Left lung (tissue), 4 donors: ENCODE measurements at regions not wholly inside any gene's neighbourhood (a gene's known extent, or its start where the extent isn't known, plus 50 kb on each side); places are given as distances from the start of the nearest gene placed in this dataset.

Source experiments
- ATAC-seq: fragments of 200-7000 bp; cut with Tn5 transposase; one replicate; pipeline ENCODE4 v1.9.1; 2020; ENCODE audit warnings: moderate library complexity
- DNase-seq, 4 donors: peaks; one replicate each; pipeline ENCODE4 v3.0.0-alpha.2; 2013 to 2020
- H3K27ac ChIP-seq, 2 donors: fragments of 200-600 bp; sonication (generic) in 1 of 2; one replicate each; pipeline versions ENCODE4 v1.5.0 to v1.8.0; 2020 to 2021
- H3K27me3 ChIP-seq, 2 donors: fragments of 200-600 bp; sonication (generic) in 1 of 2; one replicate each; pipeline versions ENCODE4 v1.5.0 to v1.8.0; 2020 to 2021
- H3K36me3 ChIP-seq, 2 donors: fragments of 200-600 bp; sonication (generic) in 1 of 2; one replicate each; pipeline versions ENCODE4 v1.5.0 to v1.8.0; 2020 to 2021
- H3K4me1 ChIP-seq, 2 donors: fragments of 200-600 bp; one replicate each; pipeline ENCODE4 v1.8.0; 2021
- H3K4me3 ChIP-seq, 2 donors: fragments of 200-600 bp; sonication (generic) in 1 of 2; one replicate each; pipeline versions ENCODE4 v1.5.0 to v1.8.0; 2020 to 2021; ENCODE audit warnings: mild to moderate bottlenecking in 1 of 2
- H3K9me3 ChIP-seq, 2 donors: fragments of 200-600 bp; sonication (generic) in 1 of 2; one replicate each; pipeline versions ENCODE4 v1.5.0 to v1.8.0; 2020 to 2021
- intact Hi-C, 2 donors: fragments of 100-400 bp; cut with DNase I; formaldehyde crosslinking; loops; one replicate each; pipeline versions ENCODE4 v1.11.2 to v1.14.2; 2022
- TF ChIP-seq, protein P1 (sequence below), 2 donors: fragments of 200-600 bp; sonication (generic) in 1 of 2; IDR thresholded peaks; one replicate each; pipeline versions ENCODE4 v1.5.0 to v1.8.0; 2021; ENCODE audit warnings: antibody characterized with exemption in 2 of 2
- donor health status: DM: no; HTN: yes; CAD: no.
- donor health status: DM: no; HTN: no; CAD: no.

DNA sequence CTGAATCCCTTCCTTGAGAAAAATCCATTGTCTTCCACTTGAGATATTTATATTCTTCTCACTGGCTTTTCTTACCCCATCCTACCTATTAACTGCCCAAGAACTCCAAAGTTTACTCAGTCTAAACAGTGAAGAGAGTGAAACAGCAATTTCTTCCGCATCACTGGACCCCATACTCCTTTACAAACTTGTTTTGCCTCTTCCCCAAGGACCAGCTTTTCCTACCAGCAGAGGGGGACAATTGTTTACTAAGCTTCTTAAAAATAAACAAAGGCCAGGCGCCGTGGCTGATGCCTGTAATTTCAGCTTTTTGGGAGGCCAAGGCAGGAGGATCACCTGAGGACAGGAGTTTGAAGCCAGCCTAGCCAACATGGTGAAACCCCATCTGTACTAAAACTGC lies 52.0 kb downstream of the LRATD1 start:
- DNase-seq (no peak), ATAC-seq (no peak)
- H3K27me3 ChIP-seq: no peaks in the 10 kb centered on the region
- no peak overlapping the region for H3K4me3 ChIP-seq
- no peaks in the 10 kb centered on the region for H3K36me3 ChIP-seq
- no peaks in the 10 kb centered on the region for H3K4me1 ChIP-seq
- H3K9me3 ChIP-seq: no peaks in the 10 kb centered on the region
- H3K27ac ChIP-seq: no peak overlapping the region
- TF ChIP-seq, protein P1, sequence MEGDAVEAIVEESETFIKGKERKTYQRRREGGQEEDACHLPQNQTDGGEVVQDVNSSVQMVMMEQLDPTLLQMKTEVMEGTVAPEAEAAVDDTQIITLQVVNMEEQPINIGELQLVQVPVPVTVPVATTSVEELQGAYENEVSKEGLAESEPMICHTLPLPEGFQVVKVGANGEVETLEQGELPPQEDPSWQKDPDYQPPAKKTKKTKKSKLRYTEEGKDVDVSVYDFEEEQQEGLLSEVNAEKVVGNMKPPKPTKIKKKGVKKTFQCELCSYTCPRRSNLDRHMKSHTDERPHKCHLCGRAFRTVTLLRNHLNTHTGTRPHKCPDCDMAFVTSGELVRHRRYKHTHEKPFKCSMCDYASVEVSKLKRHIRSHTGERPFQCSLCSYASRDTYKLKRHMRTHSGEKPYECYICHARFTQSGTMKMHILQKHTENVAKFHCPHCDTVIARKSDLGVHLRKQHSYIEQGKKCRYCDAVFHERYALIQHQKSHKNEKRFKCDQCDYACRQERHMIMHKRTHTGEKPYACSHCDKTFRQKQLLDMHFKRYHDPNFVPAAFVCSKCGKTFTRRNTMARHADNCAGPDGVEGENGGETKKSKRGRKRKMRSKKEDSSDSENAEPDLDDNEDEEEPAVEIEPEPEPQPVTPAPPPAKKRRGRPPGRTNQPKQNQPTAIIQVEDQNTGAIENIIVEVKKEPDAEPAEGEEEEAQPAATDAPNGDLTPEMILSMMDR (IDR thresholded peaks at IDR 0.05): no peak
- intact Hi-C loops: no loop called here

DNA sequence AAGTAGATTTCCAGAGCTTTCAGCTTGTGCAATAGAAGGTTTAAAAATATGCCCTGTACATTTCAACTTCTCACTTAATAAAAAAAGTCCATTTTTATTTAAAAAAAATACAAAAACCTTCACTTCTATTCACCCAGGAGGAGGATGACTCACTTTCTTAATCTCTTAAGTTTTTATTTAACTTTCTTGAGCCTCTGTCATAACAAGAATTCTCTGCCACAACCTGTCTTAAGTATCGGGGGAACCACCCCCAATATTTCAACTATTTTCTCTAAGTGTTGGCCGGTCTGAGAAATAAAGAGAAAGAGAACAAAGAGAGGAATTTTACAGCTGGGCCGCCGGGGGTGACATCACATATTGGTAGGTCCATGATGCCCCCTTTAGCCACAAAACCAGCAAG lies 58.4 kb downstream of the LRATD1 start:
- Histone ChIP-seq H3K36me3 (no peaks in the 10 kb centered on the region), H3K27ac (no peak overlapping the region), H3K4me1 (no peaks in the 10 kb centered on the region), H3K9me3 (peaks cover 0 to 10% of the 10 kb centered on the region in 2 donors), H3K27me3 (no peaks in the 10 kb centered on the region), H3K4me3 (no peak overlapping the region)
- DNase-seq (no peak), ATAC-seq (no peak)
- TF ChIP-seq, protein P1 (IDR thresholded peaks at IDR 0.05): no peak
- intact Hi-C loops: no loop called here

DNA sequence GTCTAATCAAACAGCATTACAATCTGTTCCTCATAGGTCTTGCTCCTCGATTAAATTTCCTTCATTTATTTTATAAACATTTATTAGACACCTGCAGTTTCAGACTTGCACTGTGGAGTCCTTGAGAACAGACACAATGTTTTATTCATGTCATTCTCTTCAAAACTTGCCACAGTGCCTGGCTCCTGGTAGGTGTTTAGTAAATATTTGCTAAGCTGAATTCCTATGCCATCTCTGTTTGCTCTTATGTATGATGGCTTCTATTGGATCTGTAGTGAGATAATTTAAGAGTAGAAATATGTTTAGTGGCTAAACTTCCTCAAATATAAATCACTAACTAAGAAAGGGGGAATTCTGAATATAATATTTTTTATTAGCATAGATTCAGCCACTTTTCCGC lies 61.4 kb downstream of the LRATD1 start:
- Histone ChIP-seq H3K27me3 (no peaks in the 10 kb centered on the region), H3K4me1 (no peaks in the 10 kb centered on the region), H3K36me3 (no peaks in the 10 kb centered on the region), H3K27ac (no peak overlapping the region), H3K4me3 (no peak overlapping the region), H3K9me3 (peaks cover 0 to 10% of the 10 kb centered on the region in 2 donors)
- TF ChIP-seq, protein P1 (IDR thresholded peaks at IDR 0.05): no peak
- intact Hi-C loops: no loop called here
- DNase-seq (no peak), ATAC-seq (no peak)

DNA sequence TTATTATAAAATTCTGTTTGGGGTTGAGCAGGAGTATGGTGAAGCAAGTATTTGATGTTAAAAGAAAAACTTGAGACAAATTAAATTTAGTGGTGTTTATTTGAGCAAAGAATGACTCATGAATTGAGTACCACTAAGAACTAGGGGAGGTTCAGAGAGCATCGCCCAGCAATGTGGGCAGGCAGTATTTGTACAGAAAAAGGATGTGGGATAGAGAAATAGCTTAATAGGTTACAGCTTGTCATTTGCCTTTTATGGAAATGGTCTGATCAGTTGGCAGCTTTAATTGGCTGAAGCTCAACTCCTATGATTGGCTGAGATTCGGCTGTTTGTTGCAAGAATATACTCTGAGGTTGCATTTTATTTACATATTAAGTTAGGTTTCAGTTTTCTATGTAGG lies 68.2 kb downstream of the LRATD1 start:
- ATAC-seq (no peak), DNase-seq (no peak)
- TF ChIP-seq, protein P1 (IDR thresholded peaks at IDR 0.05): no peak
- no peaks in the 10 kb centered on the region for H3K4me1 ChIP-seq
- intact Hi-C loops: no loop called here
- no peaks in the 10 kb centered on the region for H3K9me3 ChIP-seq
- no peak overlapping the region for H3K4me3 ChIP-seq
- H3K27me3 ChIP-seq: no peaks in the 10 kb centered on the region
- H3K27ac ChIP-seq: no peak overlapping the region
- H3K36me3 ChIP-seq: no peaks in the 10 kb centered on the region

DNA sequence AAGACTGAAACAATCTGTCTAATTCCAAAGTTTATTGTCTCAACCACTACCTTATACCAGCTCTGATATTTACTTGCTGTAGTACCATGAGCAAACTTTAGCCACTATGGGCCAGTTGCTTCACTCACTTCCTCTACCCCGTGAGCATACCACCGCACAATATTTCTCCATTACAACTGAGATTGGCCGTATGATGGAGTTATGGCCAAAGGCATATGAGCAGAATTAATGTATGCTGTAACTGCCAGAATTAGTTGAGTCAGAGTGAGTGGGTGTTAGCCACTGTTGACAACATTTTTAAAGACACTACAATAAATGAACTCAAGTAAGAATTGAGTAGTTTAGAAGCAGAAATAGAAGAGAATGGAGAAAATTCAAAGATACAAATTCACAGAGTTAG lies 69.7 kb downstream of the LRATD1 start:
- Histone ChIP-seq H3K36me3 (no peaks in the 10 kb centered on the region), H3K27me3 (no peaks in the 10 kb centered on the region), H3K4me3 (no peak overlapping the region), H3K4me1 (no peaks in the 10 kb centered on the region), H3K27ac (no peak overlapping the region), H3K9me3 (no peaks in the 10 kb centered on the region)
- ATAC-seq (no peak), DNase-seq (no peak)
- TF ChIP-seq, protein P1 (IDR thresholded peaks at IDR 0.05): no peak
- intact Hi-C loops: no loop called here
